NCI-H1436 treated with DMSO at 0.1 percent for 48 hours (cell line): ENCODE measurements at regions not wholly inside any gene's neighbourhood (a gene's known extent, or its start where the extent isn't known, plus 50 kb on each side); places are given as distances from the start of the nearest gene placed in this dataset.
A peak's percentile ranks its signal among the peaks of the same experiment; 100 is the strongest.

Experiments
- DNase-seq: peaks from one replicate; lab custom pipeline; 2025; lab: John Stamatoyannopoulos, UW

GRCh38 chr5:153130296-153130695 is 360.2 kb upstream of the GRIA1 start:
- DNase-seq, result no peak

GRCh38 chr5:153135411-153135810 is 355.1 kb upstream of the GRIA1 start:
- no peak for DNase-seq

GRCh38 chr5:153136910-153137614 is 353.4 kb upstream of the GRIA1 start:
- peak; percentile 30 for DNase-seq

- no peak for DNase-seq
Measured at GRCh38 chr5:153147891-153148623, 342.4 kb upstream of the GRIA1 start.

GRCh38 chr5:153148624-153148976 is 341.9 kb upstream of the GRIA1 start:
- no peak for DNase-seq

GRCh38 chr5:153151558-153151957 is 338.9 kb upstream of the GRIA1 start:
- DNase-seq, result no peak

GRCh38 chr5:153153086-153153485 is 337.4 kb upstream of the GRIA1 start:
- no peak for DNase-seq

GRCh38 chr5:153157156-153157555 is 333.3 kb upstream of the GRIA1 start:
- DNase-seq, result no peak

GRCh38 chr5:153158608-153159007 is 331.9 kb upstream of the GRIA1 start:
- no peak for DNase-seq

- DNase-seq, result peak; percentile 21
Measured at GRCh38 chr5:153159616-153160015, 330.9 kb upstream of the GRIA1 start.

- no peak for DNase-seq
Measured at GRCh38 chr5:153168241-153168640, 322.2 kb upstream of the GRIA1 start.

- DNase-seq, result no peak
Measured at GRCh38 chr5:153187503-153187902, 303.0 kb upstream of the GRIA1 start.

- no peak for DNase-seq
Measured at GRCh38 chr5:153206361-153206760, 284.1 kb upstream of the GRIA1 start.

- DNase-seq, result no peak
Measured at GRCh38 chr5:153209016-153209415, 281.5 kb upstream of the GRIA1 start.

- no peak for DNase-seq
Measured at GRCh38 chr5:153209687-153210086, 280.8 kb upstream of the GRIA1 start.

GRCh38 chr5:153211076-153211475 is 279.4 kb upstream of the GRIA1 start:
- DNase-seq, result peak; percentile 30

GRCh38 chr5:153212471-153212870 is 278.0 kb upstream of the GRIA1 start:
- no peak for DNase-seq

GRCh38 chr5:153222936-153223335 is 267.5 kb upstream of the GRIA1 start:
- DNase-seq, result no peak

- no peak for DNase-seq
Measured at GRCh38 chr5:153223376-153223775, 267.1 kb upstream of the GRIA1 start.

GRCh38 chr5:153224651-153225050 is 265.8 kb upstream of the GRIA1 start:
- DNase-seq, result no peak

- DNase-seq, result no peak
Measured at GRCh38 chr5:153233933-153234332, 256.5 kb upstream of the GRIA1 start.

GRCh38 chr5:153236319-153236718 is 254.2 kb upstream of the GRIA1 start:
- DNase-seq, result no peak

GRCh38 chr5:153237671-153238332 is 252.7 kb upstream of the GRIA1 start:
- no peak for DNase-seq
